Neutrophil (primary cell): ENCODE measurements at regions not wholly inside any gene's neighbourhood (a gene's known extent, or its start where the extent isn't known, plus 50 kb on each side); places are given as distances from the start of the nearest gene placed in this dataset.

ENCODE experiments used
- H3K27ac ChIP-seq: fragments of 200-600 bp; sonication (generic); 2 replicates; pipeline ENCODE4 v1.5.1; 2016; ENCODE audit warnings: mild to moderate bottlenecking, moderate library complexity
- H3K27me3 ChIP-seq: fragments of 200-600 bp; sonication (generic); 2 replicates; pipeline ENCODE4 v1.6.0; 2016; ENCODE audit warnings: mild to moderate bottlenecking
- H3K36me3 ChIP-seq: fragments of 200-600 bp; sonication (generic); 2 replicates; pipeline ENCODE4 v1.5.1; 2017
- H3K4me1 ChIP-seq, 2 experiments: fragments of 200-600 bp in 1 of 2; sonication (generic) in 1 of 2; 1 replicate in 1 of 2; 2 replicates in 1 of 2; pipeline versions ENCODE4 v1.5.1 to v1.6.1; 2013 to 2016; ENCODE audit warnings: low read depth in 1 of 2, low read length in 1 of 2, mild to moderate bottlenecking in 1 of 2, moderate library complexity in 1 of 2; ENCODE audit not compliant: control insufficient read depth in 1 of 2, insufficient read depth in 1 of 2
- H3K4me3 ChIP-seq, 2 experiments: fragments of 200-600 bp in 1 of 2; sonication (generic) in 1 of 2; 1 replicate in 1 of 2; 2 replicates in 1 of 2; pipeline ENCODE4 v1.5.1; 2013 to 2016; ENCODE audit warnings: low read depth in 1 of 2, low read length in 1 of 2, mild to moderate bottlenecking in 1 of 2, moderate library complexity in 1 of 2
- H3K9me3 ChIP-seq: fragments of 200-600 bp; sonication (generic); 2 replicates; pipeline ENCODE4 v1.5.1; 2016
- CTCF ChIP-seq: fragments of 200-600 bp; sonication (generic); IDR thresholded peaks from 2 replicates; pipeline ENCODE4 v1.5.1; 2016; ENCODE audit warnings: antibody characterized with exemption

- Histone ChIP-seq H3K4me1 (no peaks in the 10 kb centered on the region), H3K27me3 (no peaks in the 10 kb centered on the region), H3K4me3 (no peak overlapping the region), H3K9me3 (no peaks in the 10 kb centered on the region), H3K27ac (no peak overlapping the region), H3K36me3 (no peaks in the 10 kb centered on the region)
- TF ChIP-seq CTCF, result no peak
Observed at GRCh38 chr10:57457972-57458512, 809.7 kb downstream of the IPMK start.

- Histone ChIP-seq H3K9me3 (no peaks in the 10 kb centered on the region), H3K27ac (no peak overlapping the region)
Observed at GRCh38 chr10:57430376-57430775, 837.3 kb downstream of the IPMK start.

GRCh38 chr10:57420881-57421280 is 846.8 kb downstream of the IPMK start:
- TF ChIP-seq CTCF, result no peak
- Histone ChIP-seq H3K27me3 (no peaks in the 10 kb centered on the region), H3K4me3 (no peak overlapping the region), H3K4me1 (no peaks in the 10 kb centered on the region), H3K27ac (no peak overlapping the region), H3K9me3 (no peaks in the 10 kb centered on the region), H3K36me3 (no peaks in the 10 kb centered on the region)

More at GRCh38 chr10:57430376-57430775, 837.3 kb downstream of the IPMK start:
- no peak for TF ChIP-seq CTCF
- Histone ChIP-seq H3K27me3 (no peaks in the 10 kb centered on the region), H3K36me3 (no peaks in the 10 kb centered on the region), H3K4me1 (no peaks in the 10 kb centered on the region), H3K4me3 (no peak overlapping the region)

- H3K9me3 ChIP-seq, result no peaks in the 10 kb centered on the region
- H3K27me3 ChIP-seq, result no peaks in the 10 kb centered on the region
- H3K4me1 ChIP-seq, result no peaks in the 10 kb centered on the region
- H3K27ac ChIP-seq, result no peak overlapping the region
- H3K4me3 ChIP-seq, result no peak overlapping the region
- no peak for TF ChIP-seq CTCF
- H3K36me3 ChIP-seq, result no peaks in the 10 kb centered on the region
Observed at GRCh38 chr10:57418476-57418875, 849.2 kb downstream of the IPMK start.

- H3K9me3 ChIP-seq, result no peaks in the 10 kb centered on the region
- TF ChIP-seq CTCF, result no peak
- H3K27ac ChIP-seq, result no peak overlapping the region
- no peaks in the 10 kb centered on the region for H3K27me3 ChIP-seq
- H3K4me3 ChIP-seq, result no peak overlapping the region
- no peaks in the 10 kb centered on the region for H3K36me3 ChIP-seq
- no peaks in the 10 kb centered on the region for H3K4me1 ChIP-seq
Observed at GRCh38 chr10:57395923-57396322, 871.8 kb downstream of the IPMK start.

- no peak overlapping the region for H3K27ac ChIP-seq
- no peaks in the 10 kb centered on the region for H3K27me3 ChIP-seq
- H3K4me1 ChIP-seq, result no peaks in the 10 kb centered on the region
- H3K36me3 ChIP-seq, result no peaks in the 10 kb centered on the region
- TF ChIP-seq CTCF, result no peak
- no peaks in the 10 kb centered on the region for H3K9me3 ChIP-seq
- H3K4me3 ChIP-seq, result no peak overlapping the region
Observed at GRCh38 chr10:57367412-57367811, 900.3 kb downstream of the IPMK start.
